ENCODE measurements at regions not wholly inside any gene's neighbourhood (a gene's known extent, or its start where the extent isn't known, plus 50 kb on each side); places are given as distances from the start of the nearest gene placed in this dataset.

DNA sequence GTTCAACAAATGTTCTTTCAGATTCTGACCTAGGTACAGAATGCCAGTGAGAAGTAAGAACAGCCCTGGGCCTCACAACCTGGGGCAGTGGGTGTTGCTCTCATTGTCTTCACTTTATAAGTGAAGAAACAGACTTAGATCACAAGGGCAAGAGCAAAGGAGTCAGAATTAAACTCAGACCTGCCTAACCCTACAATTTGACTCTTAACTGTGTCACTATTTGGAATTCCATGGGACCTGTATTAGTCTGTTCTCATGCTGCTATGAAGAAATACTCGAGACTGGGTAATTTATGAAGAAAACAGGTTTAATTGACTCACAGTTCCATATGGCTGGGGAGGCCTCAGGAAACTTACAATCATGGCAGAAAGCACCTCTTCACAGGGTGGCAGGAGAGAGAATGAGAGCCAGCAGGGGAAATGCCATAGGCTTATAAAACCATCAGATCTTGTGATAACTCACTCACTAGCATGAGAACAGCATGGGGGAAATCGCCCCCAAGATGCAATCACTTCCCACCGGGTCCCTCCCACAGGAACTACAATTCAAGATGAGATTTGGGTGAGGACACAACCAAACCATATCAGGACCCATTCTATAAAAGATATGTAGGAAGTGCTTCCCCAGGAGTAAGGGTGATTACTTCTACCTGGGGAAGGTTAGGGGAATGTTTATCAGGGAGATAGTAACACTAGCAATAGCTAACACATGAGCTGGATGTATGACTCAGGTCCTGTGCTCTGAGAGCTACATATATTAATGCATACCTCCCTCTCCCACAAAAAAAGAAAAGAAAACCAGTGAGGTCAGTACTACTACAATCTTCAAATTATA is 270.1 kb downstream of the SOX9 start:
- TF ChIP-seq, protein P1, sequence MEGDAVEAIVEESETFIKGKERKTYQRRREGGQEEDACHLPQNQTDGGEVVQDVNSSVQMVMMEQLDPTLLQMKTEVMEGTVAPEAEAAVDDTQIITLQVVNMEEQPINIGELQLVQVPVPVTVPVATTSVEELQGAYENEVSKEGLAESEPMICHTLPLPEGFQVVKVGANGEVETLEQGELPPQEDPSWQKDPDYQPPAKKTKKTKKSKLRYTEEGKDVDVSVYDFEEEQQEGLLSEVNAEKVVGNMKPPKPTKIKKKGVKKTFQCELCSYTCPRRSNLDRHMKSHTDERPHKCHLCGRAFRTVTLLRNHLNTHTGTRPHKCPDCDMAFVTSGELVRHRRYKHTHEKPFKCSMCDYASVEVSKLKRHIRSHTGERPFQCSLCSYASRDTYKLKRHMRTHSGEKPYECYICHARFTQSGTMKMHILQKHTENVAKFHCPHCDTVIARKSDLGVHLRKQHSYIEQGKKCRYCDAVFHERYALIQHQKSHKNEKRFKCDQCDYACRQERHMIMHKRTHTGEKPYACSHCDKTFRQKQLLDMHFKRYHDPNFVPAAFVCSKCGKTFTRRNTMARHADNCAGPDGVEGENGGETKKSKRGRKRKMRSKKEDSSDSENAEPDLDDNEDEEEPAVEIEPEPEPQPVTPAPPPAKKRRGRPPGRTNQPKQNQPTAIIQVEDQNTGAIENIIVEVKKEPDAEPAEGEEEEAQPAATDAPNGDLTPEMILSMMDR (IDR thresholded peaks at IDR 0.05), result no peak
- TF ChIP-seq EP300 (IDR thresholded peaks at IDR 0.05) (no peak), POLR2A (IDR thresholded peaks at IDR 0.05) (no peak)

Data from ovary (tissue), 3 donors.